ENCODE measurements at regions not wholly inside any gene's neighbourhood (a gene's known extent, or its start where the extent isn't known, plus 50 kb on each side); places are given as distances from the start of the nearest gene placed in this dataset.

DNA sequence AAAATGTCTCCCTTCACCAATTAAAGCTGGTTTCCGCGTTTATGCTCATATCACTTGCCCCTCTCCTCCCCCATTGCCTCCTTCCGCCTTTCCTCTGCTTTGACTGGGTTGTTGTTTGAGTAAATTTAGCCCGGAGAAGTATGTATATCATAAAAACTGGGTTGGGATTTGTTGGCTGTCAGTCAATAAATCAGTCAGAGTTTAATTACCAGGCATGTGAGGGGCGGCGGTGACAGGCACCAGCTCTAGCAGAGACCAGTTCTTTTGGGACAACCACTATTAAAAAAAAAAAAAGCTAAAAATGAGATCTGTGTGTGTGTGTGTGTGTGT, 382.4 kb upstream of the SMIM21 start:
- Histone ChIP-seq H3K27me3 (ENCODE audit: low read depth) (no peaks in the 10 kb centered on the region), H3K36me3 (no peaks in the 10 kb centered on the region), H3K4me3 (peak overlapping the region; percentile 16), H3K4me1 (peaks cover 5% of the 10 kb centered on the region), H3K9me3 (no peaks in the 10 kb centered on the region), H3K27ac (peak overlapping the region; percentile 41)
- intact Hi-C loops (cut with DNase I), result no loop called here
- TF ChIP-seq, protein P1, sequence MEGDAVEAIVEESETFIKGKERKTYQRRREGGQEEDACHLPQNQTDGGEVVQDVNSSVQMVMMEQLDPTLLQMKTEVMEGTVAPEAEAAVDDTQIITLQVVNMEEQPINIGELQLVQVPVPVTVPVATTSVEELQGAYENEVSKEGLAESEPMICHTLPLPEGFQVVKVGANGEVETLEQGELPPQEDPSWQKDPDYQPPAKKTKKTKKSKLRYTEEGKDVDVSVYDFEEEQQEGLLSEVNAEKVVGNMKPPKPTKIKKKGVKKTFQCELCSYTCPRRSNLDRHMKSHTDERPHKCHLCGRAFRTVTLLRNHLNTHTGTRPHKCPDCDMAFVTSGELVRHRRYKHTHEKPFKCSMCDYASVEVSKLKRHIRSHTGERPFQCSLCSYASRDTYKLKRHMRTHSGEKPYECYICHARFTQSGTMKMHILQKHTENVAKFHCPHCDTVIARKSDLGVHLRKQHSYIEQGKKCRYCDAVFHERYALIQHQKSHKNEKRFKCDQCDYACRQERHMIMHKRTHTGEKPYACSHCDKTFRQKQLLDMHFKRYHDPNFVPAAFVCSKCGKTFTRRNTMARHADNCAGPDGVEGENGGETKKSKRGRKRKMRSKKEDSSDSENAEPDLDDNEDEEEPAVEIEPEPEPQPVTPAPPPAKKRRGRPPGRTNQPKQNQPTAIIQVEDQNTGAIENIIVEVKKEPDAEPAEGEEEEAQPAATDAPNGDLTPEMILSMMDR (IDR thresholded peaks at IDR 0.05), result no peak
- no peak for ATAC-seq
- no peak for DNase-seq

- TF ChIP-seq, protein P1 (IDR thresholded peaks at IDR 0.05), result no peak
- DNase-seq, result no peak
- intact Hi-C loops (cut with DNase I), result no loop called here
- Histone ChIP-seq H3K4me3 (peak overlapping the region; percentile 16), H3K4me1 (peaks cover 5% of the 10 kb centered on the region), H3K36me3 (no peaks in the 10 kb centered on the region), H3K27me3 (ENCODE audit: low read depth) (no peaks in the 10 kb centered on the region), H3K27ac (peak overlapping the region; percentile 41), H3K9me3 (no peaks in the 10 kb centered on the region)
- ATAC-seq, result no peak
These were observed 381.8 kb upstream of the SMIM21 start for GRCh38 chr18:75809151-75809925.

DNA sequence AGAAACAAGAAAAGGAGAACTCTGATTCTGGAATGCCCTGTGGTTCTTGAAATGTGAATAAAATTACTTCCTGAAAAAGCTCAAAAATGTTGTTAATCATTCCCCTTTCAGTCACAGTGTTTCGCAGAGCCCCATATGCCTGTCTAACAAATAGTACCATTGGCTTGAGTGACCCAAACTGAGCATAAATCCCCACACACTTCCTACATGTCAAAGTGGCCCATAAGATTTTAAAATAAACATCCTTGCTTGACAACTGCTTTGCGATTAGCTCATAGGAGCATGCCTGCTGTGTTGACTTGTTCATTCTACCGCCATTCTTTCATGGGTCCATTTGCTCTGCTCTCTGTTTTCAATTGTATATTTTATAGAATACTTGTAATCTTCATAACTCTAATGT, 377.8 kb upstream of the SMIM21 start:
- intact Hi-C loops (cut with DNase I), result no loop called here
- H3K36me3 ChIP-seq, result no peaks in the 10 kb centered on the region
- no peak overlapping the region for H3K4me3 ChIP-seq
- H3K4me1 ChIP-seq, result peaks cover 5% of the 10 kb centered on the region
- TF ChIP-seq, protein P1 (IDR thresholded peaks at IDR 0.05), result no peak
- no peaks in the 10 kb centered on the region for H3K9me3 ChIP-seq
- ATAC-seq (no peak), DNase-seq (no peak)
- H3K27ac ChIP-seq, result no peak overlapping the region
- H3K27me3 ChIP-seq (ENCODE audit: low read depth), result no peaks in the 10 kb centered on the region

- TF ChIP-seq, protein P1 (IDR thresholded peaks at IDR 0.05), result no peak
- no peaks in the 10 kb centered on the region for H3K9me3 ChIP-seq
- ATAC-seq (no peak), DNase-seq (no peak)
- H3K36me3 ChIP-seq, result no peaks in the 10 kb centered on the region
- H3K4me1 ChIP-seq, result no peaks in the 10 kb centered on the region
- no peak overlapping the region for H3K27ac ChIP-seq
- no peaks in the 10 kb centered on the region for H3K27me3 ChIP-seq (ENCODE audit: low read depth)
- intact Hi-C loops (cut with DNase I), result no loop called here
- no peak overlapping the region for H3K4me3 ChIP-seq
These were observed 375.2 kb upstream of the SMIM21 start for GRCh38 chr18:75802681-75803080.

DNA sequence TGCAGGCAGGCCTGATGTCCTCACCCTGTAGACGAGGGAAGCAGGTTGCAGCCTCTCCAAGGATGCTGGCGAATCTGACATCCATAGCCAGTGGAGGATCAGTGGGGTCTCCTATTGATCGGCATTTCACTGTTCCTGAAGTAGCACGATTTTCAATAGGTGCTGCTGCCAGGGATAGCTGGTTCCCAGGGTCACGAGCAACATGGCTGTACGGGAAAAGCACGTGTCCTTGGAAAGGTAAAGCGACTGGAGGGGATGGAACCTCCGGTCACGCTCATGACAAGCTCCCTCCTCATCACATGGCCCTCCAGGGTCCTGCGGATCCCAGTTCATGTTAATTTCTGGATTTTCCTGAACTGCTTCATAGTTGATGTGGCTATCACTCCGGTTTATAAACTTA, 373.7 kb upstream of the SMIM21 start:
- intact Hi-C loops (cut with DNase I), result no loop called here
- H3K36me3 ChIP-seq, result no peaks in the 10 kb centered on the region
- no peaks in the 10 kb centered on the region for H3K9me3 ChIP-seq
- no peaks in the 10 kb centered on the region for H3K27me3 ChIP-seq (ENCODE audit: low read depth)
- no peak overlapping the region for H3K27ac ChIP-seq
- DNase-seq (no peak), ATAC-seq (no peak)
- TF ChIP-seq, protein P1 (IDR thresholded peaks at IDR 0.05), result no peak
- no peak overlapping the region for H3K4me3 ChIP-seq
- no peaks in the 10 kb centered on the region for H3K4me1 ChIP-seq

All from lower lobe of right lung (tissue), 2 donors.